DMS153 treated with DMSO at 0.1 percent for 48 hours (cell line): ENCODE measurements at regions not wholly inside any gene's neighbourhood (a gene's known extent, or its start where the extent isn't known, plus 50 kb on each side); places are given as distances from the start of the nearest gene placed in this dataset.
A peak's percentile ranks its signal among the peaks of the same experiment; 100 is the strongest.

Experiments used
- DNase-seq: peaks from one replicate; lab custom pipeline; 2025; ENCODE audit not compliant: unreplicated experiment; lab: John Stamatoyannopoulos, UW

DNA sequence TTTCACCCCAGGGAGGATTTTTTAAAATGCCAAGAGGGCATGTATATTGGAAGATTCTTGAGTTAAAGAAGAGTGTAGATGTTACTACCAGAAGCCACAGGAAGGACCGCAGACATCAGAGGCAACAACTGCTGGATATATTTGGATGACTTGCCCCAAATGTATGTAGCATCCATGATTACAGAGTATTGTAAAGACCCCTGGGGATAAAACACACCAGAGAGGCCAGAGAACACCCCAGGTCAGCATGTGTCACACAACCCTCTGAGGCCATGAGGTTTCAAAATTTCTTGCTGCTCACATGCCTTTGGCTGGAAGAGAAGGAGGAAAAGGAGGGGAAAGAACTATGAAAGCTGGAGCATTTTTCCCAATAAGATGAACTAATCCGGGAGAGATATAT, 108.0 kb upstream of the LSM8 start:
- DNase-seq, result no peak

DNA sequence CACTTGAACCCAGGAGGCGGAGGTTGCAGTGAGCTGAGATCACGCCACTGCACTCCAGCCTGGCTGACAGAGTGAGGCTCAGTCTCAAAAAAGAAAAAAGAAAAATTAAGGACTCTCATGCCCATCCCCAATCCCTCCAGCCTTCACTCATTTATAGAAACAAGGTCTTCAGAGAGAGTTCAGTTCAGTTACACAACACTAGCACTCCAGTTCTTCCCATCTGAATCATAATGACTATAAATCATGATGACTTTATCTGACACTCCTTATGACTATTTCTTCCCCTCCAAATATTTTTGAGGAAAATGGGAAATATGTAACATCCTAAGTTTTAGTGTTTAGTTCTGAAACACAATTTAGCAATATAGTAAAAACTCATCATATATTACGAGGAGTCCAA, 107.4 kb upstream of the LSM8 start:
- DNase-seq, result no peak

DNA sequence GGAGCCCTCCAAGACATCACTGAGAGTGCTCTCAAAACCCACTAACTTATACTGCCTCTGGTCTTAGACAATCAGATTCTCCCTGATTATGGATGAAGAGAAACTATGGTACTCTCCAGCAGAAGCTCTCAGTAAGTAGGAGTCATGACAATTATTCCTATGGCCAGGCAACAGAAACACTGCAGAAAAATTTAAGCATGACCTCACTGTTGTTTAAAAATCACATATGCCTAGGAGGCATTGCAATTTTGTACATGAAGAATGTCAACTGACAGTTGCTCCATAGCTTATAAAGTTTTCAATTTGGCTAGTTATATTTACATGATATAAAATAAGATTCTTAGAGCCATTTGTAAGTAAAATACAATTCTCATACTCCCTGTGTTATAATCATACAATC, 105.9 kb upstream of the LSM8 start:
- no peak for DNase-seq

DNA sequence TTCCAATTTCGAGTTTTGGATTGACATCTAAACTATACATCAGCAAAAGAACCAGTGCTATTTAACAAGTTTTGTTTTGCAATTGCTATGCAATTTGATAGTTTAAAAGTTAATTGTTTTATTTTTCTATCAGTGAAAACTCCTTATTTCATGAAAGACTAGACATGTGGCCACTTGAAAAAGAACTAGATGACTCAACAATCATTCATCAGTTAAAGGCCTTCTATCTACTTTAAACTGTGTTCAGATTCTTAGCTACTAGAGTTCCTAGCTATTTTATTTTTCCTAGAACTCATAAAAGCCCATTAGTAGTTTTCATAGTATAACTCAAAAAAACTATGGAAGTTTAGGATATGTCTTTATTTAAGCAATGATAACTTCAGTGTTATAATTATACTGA, 104.6 kb upstream of the LSM8 start:
- DNase-seq, result no peak

DNA sequence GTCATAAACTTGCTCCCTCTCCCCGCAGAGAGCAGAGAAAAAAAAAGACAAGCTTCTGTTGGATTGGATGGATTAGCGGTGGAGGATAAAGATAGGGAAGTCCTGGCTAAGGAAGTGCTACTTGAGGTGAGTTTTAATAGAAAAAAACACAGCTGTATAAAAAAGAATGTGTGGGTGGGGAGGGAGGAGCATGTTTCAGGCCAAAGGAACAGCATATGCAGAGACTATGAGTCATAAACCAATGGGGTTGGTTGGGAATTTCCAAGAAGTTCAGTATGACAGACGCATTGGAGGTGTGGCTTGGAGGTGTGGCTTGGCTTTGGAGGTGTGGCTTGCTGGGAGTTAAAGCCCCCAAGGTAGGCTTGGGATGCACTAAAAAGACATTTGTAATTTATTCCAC, 103.0 kb upstream of the LSM8 start:
- no peak for DNase-seq

DNA sequence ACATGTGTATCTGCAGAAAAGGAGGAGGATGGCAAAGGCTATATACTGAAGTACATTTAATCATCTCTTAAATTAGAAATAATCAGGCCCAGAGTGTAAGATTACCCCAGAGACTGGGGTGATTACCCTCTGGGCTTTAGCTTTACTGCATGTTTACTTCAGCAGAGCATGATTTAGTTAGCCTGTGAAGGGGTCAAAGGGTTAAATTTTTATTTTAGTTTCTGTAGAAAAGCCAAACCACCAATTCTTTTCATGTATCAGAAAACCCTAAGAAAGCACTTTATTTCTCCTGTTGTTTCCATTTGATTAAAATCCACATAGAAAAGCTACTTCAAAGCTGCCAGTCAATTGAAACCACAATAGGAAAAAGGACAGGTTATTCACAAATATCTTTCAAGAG, 101.5 kb upstream of the LSM8 start:
- no peak for DNase-seq

DNA sequence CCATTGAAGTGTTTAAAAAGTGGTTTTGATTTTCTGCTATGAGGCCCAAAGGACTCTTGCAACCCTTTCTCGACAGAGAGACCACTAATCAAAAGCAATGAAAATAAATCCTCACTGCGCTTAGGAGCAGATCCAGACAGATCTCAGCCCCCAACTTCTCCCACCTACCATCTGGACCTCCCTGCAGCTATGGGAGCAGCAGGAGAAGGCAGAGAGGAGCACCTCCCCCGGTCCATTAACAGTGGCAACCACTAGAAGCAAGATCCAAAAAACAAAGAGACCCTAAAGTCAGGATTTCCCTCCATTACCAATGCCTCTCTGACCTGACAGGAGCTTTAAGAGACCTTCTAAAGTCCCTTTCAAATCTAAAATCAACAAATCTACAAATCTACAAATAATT, 99.0 kb upstream of the LSM8 start:
- no peak for DNase-seq

DNA sequence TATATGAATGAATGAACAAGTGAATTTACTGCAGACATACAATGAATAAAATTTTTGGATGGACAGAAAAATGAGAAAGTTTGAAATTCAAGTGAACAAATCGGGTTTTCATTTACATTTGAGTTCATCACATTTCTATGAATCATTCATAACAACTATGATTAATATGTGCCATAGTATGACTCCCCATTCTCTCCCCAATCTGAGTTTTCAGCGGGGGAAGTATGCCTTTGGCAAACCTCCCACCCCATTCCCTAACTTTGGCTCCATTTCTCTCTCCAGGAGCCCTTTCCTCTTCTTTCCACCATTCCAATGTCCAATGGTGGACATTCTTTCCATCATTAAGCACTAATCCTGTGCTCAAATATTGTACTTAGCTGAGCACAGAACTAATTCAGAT, 96.8 kb upstream of the LSM8 start:
- DNase-seq, result no peak

DNA sequence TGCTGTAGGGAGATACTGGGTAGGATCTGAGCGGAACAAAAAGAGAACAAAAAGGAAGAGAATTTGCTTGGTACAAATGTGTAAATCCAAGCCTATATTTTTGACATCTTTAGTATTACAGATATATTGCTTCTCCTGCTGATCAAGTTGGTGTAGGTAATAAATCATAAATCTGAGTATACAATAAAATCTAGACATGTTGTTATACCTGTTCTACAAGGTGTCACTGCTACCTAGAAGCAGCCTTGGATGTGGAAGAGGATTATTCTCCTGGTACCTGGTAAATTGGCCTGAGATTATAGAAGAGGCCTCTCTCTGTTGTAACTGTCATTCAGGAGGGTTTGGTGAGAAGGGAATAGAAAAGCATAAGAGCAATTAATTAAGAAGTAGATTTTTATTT, 89.9 kb upstream of the LSM8 start:
- DNase-seq, result no peak

DNA sequence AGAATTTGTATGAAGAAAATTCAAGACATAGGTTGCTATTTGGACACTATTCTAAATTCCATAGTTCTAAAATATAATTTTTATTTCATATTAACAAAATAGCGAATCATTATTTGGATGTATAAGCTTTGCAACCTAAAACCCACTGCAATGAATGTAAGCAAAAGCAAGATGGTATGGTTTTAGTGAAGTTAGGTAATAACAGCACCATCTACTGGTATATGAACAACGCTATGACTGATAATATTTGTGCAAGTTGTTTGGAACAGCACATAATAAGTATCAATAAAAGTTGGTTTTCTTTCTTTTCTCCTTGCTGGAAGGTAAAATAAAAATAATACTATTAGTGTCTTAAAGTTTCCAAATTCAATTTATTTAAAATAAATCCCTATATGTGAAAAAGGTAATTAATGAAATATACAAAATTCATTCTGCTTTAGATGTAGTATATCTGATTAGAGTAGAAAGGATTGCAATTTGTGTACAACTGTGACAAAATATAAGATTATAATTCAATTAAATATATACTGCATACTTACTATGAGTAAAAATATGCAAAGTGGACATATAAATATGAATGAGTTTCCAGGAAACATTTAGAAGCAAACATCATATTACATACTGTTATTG, 79.0 kb upstream of the LSM8 start:
- peak; percentile 24 for DNase-seq

DNA sequence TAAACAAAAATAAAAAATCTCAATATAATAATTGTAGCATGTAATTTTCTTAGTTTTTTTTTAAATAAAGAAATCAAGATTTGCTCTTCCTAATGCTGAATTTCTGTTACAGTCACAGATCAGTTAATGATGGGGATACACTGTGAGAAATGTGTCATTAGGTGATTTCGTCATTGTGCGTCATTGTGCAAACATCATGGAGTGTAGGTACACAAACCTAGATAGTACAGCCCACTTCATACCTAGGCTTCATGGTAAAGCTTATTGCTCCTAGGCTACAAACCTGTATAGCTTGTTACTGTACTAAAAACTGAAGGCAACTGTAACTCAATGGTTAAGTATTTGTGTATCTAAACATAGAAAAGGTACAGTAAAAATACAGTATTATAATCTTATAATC, 74.4 kb upstream of the LSM8 start:
- peak; percentile 40 for DNase-seq

DNA sequence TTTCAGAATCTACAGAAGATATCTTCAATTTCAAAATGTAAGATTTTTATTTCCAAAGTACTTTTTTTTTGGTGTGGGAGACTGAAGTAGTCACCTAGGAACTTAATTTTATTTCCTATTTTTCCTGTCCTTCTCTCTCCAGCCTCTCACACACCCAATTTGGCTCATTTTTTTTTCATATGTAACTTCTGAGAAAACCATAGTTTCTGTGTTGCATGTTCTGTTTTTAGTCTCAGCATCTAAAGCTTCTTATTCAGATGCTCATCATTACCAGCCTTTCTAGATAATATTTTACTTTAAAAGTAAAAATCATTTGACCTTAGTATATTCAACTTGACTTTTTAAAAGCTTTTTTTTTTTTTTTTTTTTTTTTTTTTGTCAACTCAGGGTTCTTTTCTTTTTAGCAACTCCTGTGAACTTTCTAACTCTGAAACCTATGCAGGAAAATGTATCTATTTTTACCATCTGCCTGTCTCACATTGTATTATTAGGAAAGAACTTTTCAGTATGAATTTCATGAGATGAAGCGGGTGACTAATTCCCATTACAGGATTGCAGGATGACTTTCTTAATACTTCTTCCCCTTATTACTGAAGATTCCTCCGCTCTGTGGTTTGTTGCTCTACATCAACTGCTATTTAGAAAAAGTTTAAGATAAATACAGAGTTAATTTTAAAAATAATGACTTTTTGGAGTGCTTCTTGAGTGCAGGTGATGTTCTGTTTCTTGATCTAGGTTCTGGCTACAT, 73.6 kb upstream of the LSM8 start:
- DNase-seq, result no peak

DNA sequence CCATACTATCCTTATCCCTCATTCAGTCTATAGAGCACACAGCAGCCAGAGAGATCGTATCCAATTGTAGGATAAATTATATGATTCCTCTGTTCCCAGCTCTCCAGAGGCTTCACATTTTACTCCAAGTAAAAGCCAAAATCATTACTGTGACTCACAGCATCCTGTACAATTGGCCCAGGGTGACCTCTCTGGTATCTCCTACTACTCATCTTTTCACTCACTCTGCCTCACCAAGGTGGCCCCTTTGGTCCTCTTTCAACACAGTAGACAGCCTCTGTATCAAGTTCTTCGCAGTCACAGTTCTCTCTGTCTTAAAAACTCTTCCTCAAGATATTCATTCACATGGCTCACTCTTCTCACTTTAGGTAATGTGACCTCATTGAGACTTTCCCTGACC, 72.6 kb upstream of the LSM8 start:
- no peak for DNase-seq

DNA sequence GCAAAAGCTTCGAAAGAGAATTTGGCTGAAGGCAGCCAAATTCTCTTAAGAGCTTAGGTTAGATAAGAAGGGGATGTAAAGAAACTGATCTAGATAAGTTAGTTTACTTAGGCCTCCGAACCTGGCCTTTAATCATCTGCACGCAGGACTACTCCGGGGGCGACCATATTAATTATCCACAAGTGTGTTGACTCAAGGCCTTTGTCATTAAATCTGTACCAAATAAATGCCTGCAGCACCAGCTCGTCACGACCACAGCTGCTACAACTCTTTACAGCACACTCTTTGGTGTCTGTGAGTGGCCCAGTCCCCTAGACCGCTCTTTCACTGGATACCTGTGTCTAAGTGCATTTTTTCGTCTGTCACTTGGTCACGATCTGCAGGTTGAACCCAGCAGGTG, 69.8 kb upstream of the LSM8 start:
- DNase-seq, result no peak

DNA sequence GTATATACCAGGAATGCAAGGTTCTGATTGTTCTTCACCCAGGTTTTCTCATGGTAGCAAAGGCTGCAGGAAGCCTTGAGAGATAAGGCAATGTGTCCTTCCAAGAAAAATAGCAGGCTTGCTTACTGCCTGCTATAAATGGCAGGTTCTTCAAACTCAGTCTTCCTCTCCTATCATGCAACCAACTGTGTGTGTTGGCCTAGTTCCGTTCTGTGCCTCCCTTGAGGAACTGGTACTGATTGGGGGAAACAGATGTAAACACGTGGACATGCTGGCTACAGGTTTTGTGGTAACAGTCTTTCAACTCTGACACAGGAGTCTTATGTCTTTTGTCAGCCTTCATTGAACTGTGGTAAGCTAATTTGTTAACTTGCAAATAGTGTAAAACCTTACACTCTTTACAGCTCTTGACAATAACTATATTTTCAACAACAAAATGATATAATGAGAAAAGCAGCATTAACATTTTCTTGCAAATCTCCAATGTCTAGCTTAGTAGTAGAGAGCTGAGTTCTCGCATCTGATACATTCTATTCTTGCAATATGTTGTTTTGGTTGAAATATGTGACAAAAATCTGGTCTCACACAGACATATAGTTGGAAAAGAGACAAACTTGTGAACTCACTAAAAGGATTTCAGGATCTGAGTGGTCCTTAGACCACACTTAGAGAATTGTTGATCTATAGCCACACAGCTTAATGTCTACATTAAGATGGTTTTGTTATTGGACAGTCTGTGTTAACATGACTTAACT, 54.7 kb upstream of the LSM8 start:
- DNase-seq, result no peak

DNA sequence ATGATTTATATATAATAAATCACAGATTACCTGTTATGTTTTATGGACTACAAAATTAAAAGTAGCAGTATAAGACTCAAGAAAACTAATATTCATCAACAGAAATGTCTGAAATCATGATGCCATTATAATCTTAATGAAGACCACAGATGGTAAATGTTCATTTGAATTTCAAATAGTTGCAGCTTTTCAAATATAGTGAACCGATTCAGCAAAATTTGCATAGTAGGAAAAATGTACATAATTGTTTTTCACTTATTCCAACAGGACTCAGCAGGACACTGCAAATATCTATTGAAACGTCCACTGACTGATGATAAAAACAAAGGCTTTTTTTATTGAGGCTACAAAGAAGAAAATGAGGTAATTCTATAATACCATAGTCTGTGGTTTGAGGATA, 51.2 kb upstream of the LSM8 start:
- no peak for DNase-seq
